Lung (tissue), 11 donors: ENCODE measurements at regions not wholly inside any gene's neighbourhood (a gene's known extent, or its start where the extent isn't known, plus 50 kb on each side); places are given as distances from the start of the nearest gene placed in this dataset.

Source experiments
- ATAC-seq: fragments of 200-7000 bp; cut with Tn5 transposase; one replicate; pipeline ENCODE4 v1.9.1; 2020; ENCODE audit warnings: moderate number of reproducible peaks; ENCODE audit not compliant: insufficient read depth, low FRiP score
- DNase-seq, 3 donors: peaks; one replicate each; pipeline ENCODE4 v3.0.0-alpha.2; 2013 to 2017
- H3K27ac ChIP-seq, 2 donors: one replicate each; pipeline ENCODE4 v1.5.1; 2013; ENCODE audit warnings: mild to moderate bottlenecking in 2 of 2, moderate library complexity in 2 of 2, control low read depth in 1 of 2, inconsistent platforms in 1 of 2, low read depth in 1 of 2, low read length in 1 of 2
- H3K27me3 ChIP-seq, 3 donors: one replicate each; pipeline ENCODE4 v1.5.1; 2013; ENCODE audit warnings: low read length in 2 of 3; ENCODE audit not compliant: control insufficient read depth in 3 of 3, insufficient read depth in 3 of 3
- H3K36me3 ChIP-seq, 4 donors: one replicate each; pipeline ENCODE4 v1.5.1; 2013; ENCODE audit warnings: low read length in 4 of 4, mild to moderate bottlenecking in 1 of 4, moderate library complexity in 1 of 4; ENCODE audit not compliant: control insufficient read depth in 4 of 4, insufficient read depth in 4 of 4
- H3K4me1 ChIP-seq, 5 donors: one replicate each; pipeline ENCODE4 v1.5.1; 2013; ENCODE audit warnings: low read length in 5 of 5, mild to moderate bottlenecking in 2 of 5, moderate library complexity in 1 of 5; ENCODE audit not compliant: control insufficient read depth in 5 of 5, insufficient read depth in 5 of 5
- H3K4me3 ChIP-seq: one replicate; pipeline ENCODE4 v1.5.1; 2013; ENCODE audit warnings: mild to moderate bottlenecking, control low read depth, moderate library complexity
- H3K9ac ChIP-seq, 2 donors: one replicate each; pipeline ENCODE4 v1.5.1; 2013; ENCODE audit warnings: low read length in 2 of 2, control low read depth in 1 of 2; ENCODE audit not compliant: insufficient read depth in 1 of 2
- H3K9me3 ChIP-seq, 4 donors: one replicate each; pipeline ENCODE4 v1.5.1; 2013; ENCODE audit warnings: low read length in 3 of 4, mild to moderate bottlenecking in 1 of 4, moderate library complexity in 1 of 4; ENCODE audit not compliant: control insufficient read depth in 4 of 4, insufficient read depth in 3 of 4
- WGBS, 2 donors: extraction: QIAGEN DNeasy Blood & Tissue Kit; methylation state at CpG; one replicate each; pipeline ENCODE4 v1.1.7; 2013; 5-methylcytosine and 5-hydroxymethylcytosine counted together
- TF ChIP-seq, protein P1 (sequence below): IDR thresholded peaks from 2 replicates; pipeline ENCODE4 v1.5.1; 2012; ENCODE audit warnings: mild to moderate bottlenecking; ENCODE audit errors: control extremely low read depth, extremely low read depth
- donor health status: control.
- donor health status: control.
- donor health status: Bipolar disorder and iron deficiency.
- donor health status: healthy.
- donor health status: DM: yes; HTN: yes; CAD: no.

DNA sequence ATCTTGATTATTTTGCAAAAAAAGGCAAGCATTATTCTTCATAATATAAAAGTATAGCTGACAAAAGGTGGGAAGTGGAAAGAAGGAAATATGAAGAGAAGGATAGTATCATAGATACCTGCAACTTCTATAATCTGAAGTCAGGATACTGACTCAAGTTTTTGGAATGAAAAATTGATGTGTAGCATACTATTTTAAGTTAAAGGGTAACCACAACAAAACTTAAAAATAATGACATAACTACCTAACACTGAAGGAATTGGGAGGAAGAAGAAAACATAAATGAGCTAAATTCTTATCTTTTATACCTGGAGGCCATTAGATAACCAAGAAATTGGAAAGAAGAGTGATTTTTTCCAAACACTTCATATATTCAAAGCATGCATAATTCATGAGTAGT, 51.8 kb upstream of the TLE1 start:
- Histone ChIP-seq H3K27me3 (no peaks in the 10 kb centered on the region), H3K9me3 (peaks cover 0 to 8% (median 2%) of the 10 kb centered on the region in 4 donors), H3K36me3 (no peaks in the 10 kb centered on the region), H3K4me1 (no peaks in the 10 kb centered on the region), H3K27ac (no peak overlapping the region), H3K4me3 (no peak overlapping the region), H3K9ac (no peak overlapping the region)
- no peak for DNase-seq
- TF ChIP-seq, protein P1, sequence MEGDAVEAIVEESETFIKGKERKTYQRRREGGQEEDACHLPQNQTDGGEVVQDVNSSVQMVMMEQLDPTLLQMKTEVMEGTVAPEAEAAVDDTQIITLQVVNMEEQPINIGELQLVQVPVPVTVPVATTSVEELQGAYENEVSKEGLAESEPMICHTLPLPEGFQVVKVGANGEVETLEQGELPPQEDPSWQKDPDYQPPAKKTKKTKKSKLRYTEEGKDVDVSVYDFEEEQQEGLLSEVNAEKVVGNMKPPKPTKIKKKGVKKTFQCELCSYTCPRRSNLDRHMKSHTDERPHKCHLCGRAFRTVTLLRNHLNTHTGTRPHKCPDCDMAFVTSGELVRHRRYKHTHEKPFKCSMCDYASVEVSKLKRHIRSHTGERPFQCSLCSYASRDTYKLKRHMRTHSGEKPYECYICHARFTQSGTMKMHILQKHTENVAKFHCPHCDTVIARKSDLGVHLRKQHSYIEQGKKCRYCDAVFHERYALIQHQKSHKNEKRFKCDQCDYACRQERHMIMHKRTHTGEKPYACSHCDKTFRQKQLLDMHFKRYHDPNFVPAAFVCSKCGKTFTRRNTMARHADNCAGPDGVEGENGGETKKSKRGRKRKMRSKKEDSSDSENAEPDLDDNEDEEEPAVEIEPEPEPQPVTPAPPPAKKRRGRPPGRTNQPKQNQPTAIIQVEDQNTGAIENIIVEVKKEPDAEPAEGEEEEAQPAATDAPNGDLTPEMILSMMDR, result no peak
- no peak for ATAC-seq

DNA sequence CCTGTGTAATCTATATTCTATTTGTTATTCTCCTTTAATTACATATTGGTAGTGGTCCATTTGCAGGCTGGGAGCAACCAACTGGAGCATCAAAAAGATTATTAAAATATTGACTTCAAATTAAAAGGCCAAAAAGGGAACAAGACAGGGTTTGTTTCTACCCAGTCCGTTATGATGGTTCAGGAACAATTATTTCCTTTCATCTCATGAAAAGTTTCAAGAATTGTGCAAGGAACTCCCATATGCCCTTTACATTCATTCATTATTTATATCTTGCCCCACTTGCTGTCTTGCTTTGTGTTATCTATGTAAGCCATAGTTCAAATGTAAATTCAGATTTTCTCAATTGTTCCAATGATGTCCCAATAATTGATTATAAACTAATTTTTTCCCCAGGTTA, 58.7 kb upstream of the TLE1 start:
- Histone ChIP-seq H3K9ac (no peak overlapping the region), H3K9me3 (peaks cover 0 to 8% (median 0%) of the 10 kb centered on the region in 4 donors), H3K4me1 (no peaks in the 10 kb centered on the region), H3K27ac (no peak overlapping the region), H3K27me3 (no peaks in the 10 kb centered on the region), H3K36me3 (no peaks in the 10 kb centered on the region), H3K4me3 (no peak overlapping the region)
- 60 to 73% methylated on average over 1 of the region's 1 CpG for WGBS, 2 donors
- DNase-seq (no peak), ATAC-seq (no peak)
- TF ChIP-seq, protein P1, result no peak

DNA sequence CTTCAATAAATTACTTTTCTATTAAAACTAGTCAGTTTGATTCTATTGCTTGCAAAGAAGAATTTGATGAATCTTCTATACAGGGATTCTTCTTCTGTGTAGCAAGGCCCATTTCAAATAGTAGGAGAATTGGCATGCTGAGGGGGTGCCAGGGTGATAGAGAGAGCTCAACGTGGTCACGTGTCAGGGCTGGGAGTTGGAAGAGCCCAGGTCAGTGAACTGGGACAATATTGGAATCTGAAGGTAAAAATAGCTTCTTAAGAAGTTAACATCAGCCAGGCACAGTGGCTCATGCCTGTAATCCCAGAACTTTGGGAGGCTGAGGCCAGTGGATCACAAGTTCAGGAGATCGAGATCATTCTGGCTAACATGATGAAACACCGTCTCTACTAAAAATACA, 64.1 kb upstream of the TLE1 start:
- Histone ChIP-seq H3K36me3 (no peaks in the 10 kb centered on the region), H3K9ac (no peak overlapping the region), H3K4me1 (no peaks in the 10 kb centered on the region), H3K4me3 (no peak overlapping the region), H3K27me3 (no peaks in the 10 kb centered on the region), H3K27ac (no peak overlapping the region), H3K9me3 (no peaks in the 10 kb centered on the region)
- DNase-seq (no peak), ATAC-seq (no peak)
- 93 to 97% methylated on average over 4 of the region's 4 CpGs for WGBS, 2 donors
- TF ChIP-seq, protein P1, result no peak

DNA sequence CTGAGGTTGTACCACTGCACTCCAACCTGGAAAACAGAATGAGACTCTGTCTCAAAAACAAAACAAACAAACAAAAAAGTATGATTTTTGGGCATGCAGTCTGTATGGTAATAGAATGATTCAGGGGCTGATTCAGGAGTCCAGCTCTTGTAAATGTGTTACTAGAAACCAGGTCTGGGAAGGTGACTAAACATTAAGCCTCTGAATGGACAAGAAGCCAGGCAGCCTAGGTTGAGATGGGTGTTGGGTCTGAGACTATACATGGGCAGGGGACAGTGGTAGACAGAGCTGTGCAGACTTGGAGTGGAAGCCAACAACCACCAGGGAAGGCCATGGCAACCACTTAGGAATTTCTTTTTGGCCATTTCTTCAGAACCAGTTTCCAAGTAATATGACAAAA, 64.9 kb upstream of the TLE1 start:
- no peak for DNase-seq
- H3K36me3 ChIP-seq, result no peaks in the 10 kb centered on the region
- H3K9me3 ChIP-seq, result no peaks in the 10 kb centered on the region
- no peaks in the 10 kb centered on the region for H3K27me3 ChIP-seq
- ATAC-seq, result no peak
- no peak overlapping the region for H3K4me3 ChIP-seq
- H3K9ac ChIP-seq, result no peak overlapping the region
- no peaks in the 10 kb centered on the region for H3K4me1 ChIP-seq
- no peak overlapping the region for H3K27ac ChIP-seq
- TF ChIP-seq, protein P1, result no peak
